Tibial nerve (tissue), 3 donors: ENCODE measurements at regions not wholly inside any gene's neighbourhood (a gene's known extent, or its start where the extent isn't known, plus 50 kb on each side); places are given as distances from the start of the nearest gene placed in this dataset.

ENCODE experiments used
- EP300 ChIP-seq, 2 donors: sonication (generic); formaldehyde crosslinking; IDR thresholded peaks; one replicate each; pipeline ENCODE4 v1.6.1; 2017; ENCODE audit warnings: antibody characterized with exemption in 2 of 2, mild to moderate bottlenecking in 1 of 2
- POLR2A ChIP-seq, 2 donors: fragments of 450-650 bp; IDR thresholded peaks; one replicate each; pipeline ENCODE4 v1.6.1; 2017; ENCODE audit warnings: antibody characterized with exemption in 2 of 2, mild to moderate bottlenecking in 2 of 2, moderate library complexity in 2 of 2

GRCh38 chr1:106619827-106620134 is 436.7 kb upstream of the PRMT6 start:
- TF ChIP-seq POLR2A (IDR thresholded peaks at IDR 0.05) (no peak), EP300 (IDR thresholded peaks at IDR 0.05) (no peak)
